ENCODE measurements at regions not wholly inside any gene's neighbourhood (a gene's known extent, or its start where the extent isn't known, plus 50 kb on each side); places are given as distances from the start of the nearest gene placed in this dataset.

- TF ChIP-seq CTCF (IDR thresholded peaks at IDR 0.05; ENCODE audit: unreplicated experiment), result no peak
- Mint-ChIP-seq H3K36me3 (ENCODE audit: insufficient read depth, unreplicated experiment) (no peaks in the 10 kb centered on the region), H3K27me3 (ENCODE audit: insufficient read depth, unreplicated experiment) (no peaks in the 10 kb centered on the region), H3K4me3 (ENCODE audit: unreplicated experiment) (no peak overlapping the region), H3K27ac (ENCODE audit: low read depth, unreplicated experiment) (no peak overlapping the region), H3K4me1 (ENCODE audit: insufficient read depth, unreplicated experiment) (peaks cover 37% of the 10 kb centered on the region), H3K9me3 (ENCODE audit: unreplicated experiment) (peaks cover 6% of the 10 kb centered on the region)
- ChIA-PET CTCF (interaction anchor here (1.0 kb wide), 1 partner anchor 247 kb away, joined by 3 read pairs; no protein-coding TSS in a partner anchor), POLR2A (no interaction called here)
- BruUV-seq (replicated peaks), result no TSS peak
- intact Hi-C loops (cut with micrococcal nuclease), result no loop called here
- DNase-seq (ENCODE audit: unreplicated experiment), result peak; percentile 9
Observed at GRCh38 chr11:92384358-92384757, 159.7 kb downstream of the FAT3 start.

- no TSS peak for BruUV-seq (replicated peaks)
Observed at GRCh38 chr11:92384802-92385201, 160.2 kb downstream of the FAT3 start.

GRCh38 chr11:92386577-92386976 is 162.0 kb downstream of the FAT3 start:
- ChIA-PET CTCF (interaction anchor here (0.6 kb wide), 1 partner anchor 462 kb away, joined by 3 read pairs; no protein-coding TSS in a partner anchor), POLR2A (no interaction called here)
- peaks cover 20% of the 10 kb centered on the region for H3K4me1 Mint-ChIP-seq (ENCODE audit: insufficient read depth, unreplicated experiment)
- no peak for DNase-seq (ENCODE audit: unreplicated experiment)
- H3K9me3 Mint-ChIP-seq (ENCODE audit: unreplicated experiment), result no peaks in the 10 kb centered on the region
- TF ChIP-seq CTCF (IDR thresholded peaks at IDR 0.05; ENCODE audit: unreplicated experiment), result no peak
- intact Hi-C loops (cut with micrococcal nuclease), result no loop called here
- no peak overlapping the region for H3K4me3 Mint-ChIP-seq (ENCODE audit: unreplicated experiment)
- no peak overlapping the region for H3K27ac Mint-ChIP-seq (ENCODE audit: low read depth, unreplicated experiment)
- no peaks in the 10 kb centered on the region for H3K36me3 Mint-ChIP-seq (ENCODE audit: insufficient read depth, unreplicated experiment)
- BruUV-seq (replicated peaks), result no TSS peak
- no peaks in the 10 kb centered on the region for H3K27me3 Mint-ChIP-seq (ENCODE audit: insufficient read depth, unreplicated experiment)

More at GRCh38 chr11:92384802-92385201, 160.2 kb downstream of the FAT3 start:
- ChIA-PET POLR2A (no interaction called here), CTCF (interaction anchor here (0.6 to 1.0 kb wide), 2 partner anchors 84 to 248 kb away, joined by 3 read pairs; no protein-coding TSS in a partner anchor)
- H3K27me3 Mint-ChIP-seq (ENCODE audit: insufficient read depth, unreplicated experiment), result no peaks in the 10 kb centered on the region
- H3K9me3 Mint-ChIP-seq (ENCODE audit: unreplicated experiment), result peaks cover 3% of the 10 kb centered on the region
- peaks cover 34% of the 10 kb centered on the region for H3K4me1 Mint-ChIP-seq (ENCODE audit: insufficient read depth, unreplicated experiment)
- TF ChIP-seq CTCF (IDR thresholded peaks at IDR 0.05; ENCODE audit: unreplicated experiment), result no peak
- no peaks in the 10 kb centered on the region for H3K36me3 Mint-ChIP-seq (ENCODE audit: insufficient read depth, unreplicated experiment)
- no peak overlapping the region for H3K4me3 Mint-ChIP-seq (ENCODE audit: unreplicated experiment)
- intact Hi-C loops (cut with micrococcal nuclease), result no loop called here
- no peak for DNase-seq (ENCODE audit: unreplicated experiment)
- no peak overlapping the region for H3K27ac Mint-ChIP-seq (ENCODE audit: low read depth, unreplicated experiment)

GRCh38 chr11:92387859-92388258 is 163.2 kb downstream of the FAT3 start:
- Mint-ChIP-seq H3K4me3 (ENCODE audit: unreplicated experiment) (no peak overlapping the region), H3K27me3 (ENCODE audit: insufficient read depth, unreplicated experiment) (no peaks in the 10 kb centered on the region), H3K27ac (ENCODE audit: low read depth, unreplicated experiment) (no peak overlapping the region), H3K9me3 (ENCODE audit: unreplicated experiment) (no peaks in the 10 kb centered on the region), H3K36me3 (ENCODE audit: insufficient read depth, unreplicated experiment) (no peaks in the 10 kb centered on the region), H3K4me1 (ENCODE audit: insufficient read depth, unreplicated experiment) (peaks cover 20% of the 10 kb centered on the region)
- intact Hi-C loops (cut with micrococcal nuclease), result no loop called here
- ChIA-PET POLR2A (no interaction called here), CTCF (interaction anchor here (0.8 to 1.1 kb wide), 2 partner anchors 10 to 55 kb away, joined by 3 to 4 read pairs; no protein-coding TSS in a partner anchor)
- no peak for TF ChIP-seq CTCF (IDR thresholded peaks at IDR 0.05; ENCODE audit: unreplicated experiment)
- DNase-seq (ENCODE audit: unreplicated experiment), result no peak
- BruUV-seq (replicated peaks), result no TSS peak
